ENCODE measurements at regions not wholly inside any gene's neighbourhood (a gene's known extent, or its start where the extent isn't known, plus 50 kb on each side); places are given as distances from the start of the nearest gene placed in this dataset.

GRCh38 chr3:139286241-139286640 is 57.6 kb upstream of the MRPS22 start:
- no peak overlapping the region for H3K9ac ChIP-seq (ENCODE audit: low read depth, low read length)
- no peaks in the 10 kb centered on the region; the same call in 1 of the 2 replicates for H3K9me1 ChIP-seq (ENCODE audit: insufficient read depth, low read length)
- H4K91ac ChIP-seq (ENCODE audit: insufficient read depth, low read depth, low read length), result no peak overlapping the region
- no peak overlapping the region for H2AFZ ChIP-seq (replicated peaks; ENCODE audit: low read length, poor library complexity)
- dilution Hi-C loops (cut with HindIII; ENCODE audit: low sequenced_read_pairs, unreplicated experiment), result no loop called here
- H3K4me1 ChIP-seq (ENCODE audit: control insufficient read depth, insufficient read depth, low read length), result peaks cover 2% of the 10 kb centered on the region; the same call in 1 of the 2 replicates
- CTCF ChIA-PET, result interaction anchor here (1.5 kb wide), 1 partner anchor 43 kb away, joined by 4 read pairs; no protein-coding TSS in a partner anchor
- no peak for DNase-seq
- POLR2A ChIA-PET (ENCODE audit: unreplicated experiment), result no interaction called here
- H3K4me3 ChIP-seq (ENCODE audit: insufficient read depth, low read depth, low read length), result no peak overlapping the region
- H4K5ac ChIP-seq (ENCODE audit: low read depth, low read length), result no peak overlapping the region
- no peak overlapping the region for H3K56ac ChIP-seq (ENCODE audit: extremely low read depth, insufficient read depth, low read length)
- no peak overlapping the region for H3K23ac ChIP-seq (ENCODE audit: low read depth, low read length)
- H3K4me2 ChIP-seq (ENCODE audit: low read depth, low read length), result no peak overlapping the region
- WGBS, 2 experiments (ENCODE audit: extremely low coverage in 2 of 2, insufficient read length in 1 of 2), result 86% methylated on average over 3 of the region's 5 CpGs; no CpG with 5 or more reads in 1 of the 2 experiments
- no peak overlapping the region for H2BK5ac ChIP-seq (ENCODE audit: low read depth, low read length, poor library complexity, severe bottlenecking)
- no peaks in the 10 kb centered on the region; the same call in 1 of the 2 replicates for H3K27me3 ChIP-seq (ENCODE audit: control insufficient read depth, insufficient read depth, low read length)
- no peak for TF ChIP-seq RCOR1 (IDR thresholded peaks at IDR 0.05; ENCODE audit: insufficient replicate concordance, low read length)
- TF ChIP-seq CEBPB (IDR thresholded peaks at IDR 0.05; ENCODE audit: low read depth, low read length), result no peak
- TF ChIP-seq RFX5 (IDR thresholded peaks at IDR 0.05; ENCODE audit: low read depth, low read length), result no peak
- TF ChIP-seq, protein P1, sequence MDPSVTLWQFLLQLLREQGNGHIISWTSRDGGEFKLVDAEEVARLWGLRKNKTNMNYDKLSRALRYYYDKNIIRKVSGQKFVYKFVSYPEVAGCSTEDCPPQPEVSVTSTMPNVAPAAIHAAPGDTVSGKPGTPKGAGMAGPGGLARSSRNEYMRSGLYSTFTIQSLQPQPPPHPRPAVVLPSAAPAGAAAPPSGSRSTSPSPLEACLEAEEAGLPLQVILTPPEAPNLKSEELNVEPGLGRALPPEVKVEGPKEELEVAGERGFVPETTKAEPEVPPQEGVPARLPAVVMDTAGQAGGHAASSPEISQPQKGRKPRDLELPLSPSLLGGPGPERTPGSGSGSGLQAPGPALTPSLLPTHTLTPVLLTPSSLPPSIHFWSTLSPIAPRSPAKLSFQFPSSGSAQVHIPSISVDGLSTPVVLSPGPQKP (IDR thresholded peaks at IDR 0.05; ENCODE audit: borderline replicate concordance, low read depth, low read length), result no peak
- no peak for TF ChIP-seq NFE2L2 (IDR thresholded peaks at IDR 0.05; ENCODE audit: low read depth, low read length)
- TF ChIP-seq SMC3 (IDR thresholded peaks at IDR 0.05; ENCODE audit: low read depth, low read length), result no peak
- TF ChIP-seq MAZ (IDR thresholded peaks at IDR 0.05; ENCODE audit: borderline replicate concordance, low read depth, low read length), result no peak
- TF ChIP-seq CHD1 (IDR thresholded peaks at IDR 0.05; ENCODE audit: low read depth, low read length), result no peak
- TF ChIP-seq FOS (IDR thresholded peaks at IDR 0.05; ENCODE audit: low read depth, low read length), result no peak
- peak overlapping the region; percentile 21; the same call in 1 of the 2 replicates for H2AK5ac ChIP-seq (ENCODE audit: low read depth, low read length)
- no peaks in the 10 kb centered on the region for H3K79me1 ChIP-seq (ENCODE audit: low read depth in 1 of 2, low read length in 2 of 2)
- H4K8ac ChIP-seq (ENCODE audit: low read depth in 2 of 2, low read length in 2 of 2), result no peak overlapping the region
- BruUV-seq (replicated peaks), result no TSS peak
- H2BK20ac ChIP-seq (ENCODE audit: low read depth, low read length), result no peak overlapping the region
- no peak overlapping the region for H3K4ac ChIP-seq (ENCODE audit: low read depth, low read length)
- H3K9me3 ChIP-seq (ENCODE audit: control insufficient read depth, insufficient read depth, low read length), result no peaks in the 10 kb centered on the region
- no peak overlapping the region for H2BK120ac ChIP-seq (ENCODE audit: low read depth, low read length)
- no peak for ATAC-seq (ENCODE audit: low read depth)
- H3K27ac ChIP-seq (ENCODE audit: insufficient read depth, low read length), result no peak overlapping the region
- H3K18ac ChIP-seq (ENCODE audit: low read depth, low read length), result no peak overlapping the region
- H4K20me1 ChIP-seq (ENCODE audit: insufficient read depth, low read length), result no peaks in the 10 kb centered on the region
- H3K14ac ChIP-seq (replicated peaks; ENCODE audit: low read depth, low read length), result no peak overlapping the region
- in situ Hi-C loops (cut with MboI; ENCODE audit: low sequenced_read_pairs), result no loop called here
- no peaks in the 10 kb centered on the region for H3K36me3 ChIP-seq (ENCODE audit: control insufficient read depth, insufficient read depth, low read length)
- intact Hi-C loops (cut with micrococcal nuclease), result no loop called here
- H2BK15ac ChIP-seq (ENCODE audit: low read depth, low read length), result no peak overlapping the region
- no peak overlapping the region for H2AK9ac ChIP-seq (replicated peaks; ENCODE audit: low read depth, low read length, poor library complexity)

Data from IMR-90 (cell line).